IMR-90 (cell line): ENCODE measurements at regions not wholly inside any gene's neighbourhood (a gene's known extent, or its start where the extent isn't known, plus 50 kb on each side); places are given as distances from the start of the nearest gene placed in this dataset.

Experiments
- ATAC-seq: fragments of 200-7000 bp; cut with Tn5 transposase; 2 replicates; pipeline ENCODE4 v1.9.1; 2020; ENCODE audit warnings: low read depth, mild to moderate bottlenecking, moderate library complexity
- BruUV-seq: library from RNA; stranded (reverse); fragments of 400-500 nt; replicated peaks from 2 replicates; lab custom pipeline; 2021; lab: Mats Ljungman, UMichigan
- CTCF ChIA-PET: fragments of 300-600 bp; formaldehyde crosslinking; extraction: SDS; loops from one replicate; lab custom pipeline; 2021; ENCODE audit warnings: antibody characterized with exemption; lab: Yijun Ruan, JAX
- POLR2A ChIA-PET: fragments of 300-600 bp; sonication (Branson Sonifier 250); formaldehyde crosslinking; loops from one replicate; lab custom pipeline; 2022; ENCODE audit warnings: antibody characterized with exemption; ENCODE audit not compliant: unreplicated experiment; lab: Charles Lee
- DNase-seq: peaks from one replicate; pipeline ENCODE4 v3.0.0; 2013
- H2AFZ ChIP-seq: replicated peaks from 2 replicates; pipeline ENCODE3; 2013; ENCODE audit warnings: low read length, mild to moderate bottlenecking; ENCODE audit not compliant: poor library complexity
- H2AK5ac ChIP-seq: 2 replicates; pipeline ENCODE4 v1.6.1; 2013; ENCODE audit warnings: low read depth, low read length, inconsistent platforms
- H2AK9ac ChIP-seq: replicated peaks from 2 replicates; pipeline ENCODE3; 2013; ENCODE audit warnings: mild to moderate bottlenecking, low read depth, low read length, moderate library complexity; ENCODE audit not compliant: poor library complexity
- H2BK120ac ChIP-seq: 2 replicates; pipeline ENCODE4 v1.6.1; 2013; ENCODE audit warnings: low read depth, low read length, inconsistent platforms
- H2BK15ac ChIP-seq: 3 replicates; pipeline ENCODE4 v1.6.1; 2013; ENCODE audit warnings: low read depth, low read length, inconsistent platforms
- H2BK20ac ChIP-seq: 2 replicates; pipeline ENCODE4 v1.6.1; 2013; ENCODE audit warnings: low read depth, mild to moderate bottlenecking, inconsistent platforms, low read length, moderate library complexity
- H2BK5ac ChIP-seq: 2 replicates; pipeline ENCODE4 v1.6.1; 2013; ENCODE audit warnings: mild to moderate bottlenecking, low read depth, low read length, inconsistent platforms; ENCODE audit not compliant: poor library complexity, severe bottlenecking
- H3K14ac ChIP-seq: replicated peaks from 2 replicates; pipeline ENCODE4 v1.6.1; 2013; ENCODE audit warnings: low read depth, low read length, inconsistent platforms
- H3K18ac ChIP-seq: 2 replicates; pipeline ENCODE4 v1.6.1; 2013; ENCODE audit warnings: low read depth, low read length, control low read depth
- H3K23ac ChIP-seq: 2 replicates; pipeline ENCODE4 v1.6.1; 2013; ENCODE audit warnings: low read depth, low read length, inconsistent platforms
- H3K27ac ChIP-seq: 2 replicates; pipeline ENCODE4 v1.5.1; 2013; ENCODE audit warnings: mild to moderate bottlenecking, control low read depth, low read length; ENCODE audit not compliant: insufficient read depth
- H3K27me3 ChIP-seq: 2 replicates; pipeline ENCODE4 v1.6.1; 2013; ENCODE audit warnings: low read length; ENCODE audit not compliant: control insufficient read depth, insufficient read depth
- H3K36me3 ChIP-seq: 2 replicates; pipeline ENCODE4 v1.6.1; 2013; ENCODE audit warnings: low read length, mixed read lengths; ENCODE audit not compliant: control insufficient read depth, insufficient read depth
- H3K4ac ChIP-seq: 2 replicates; pipeline ENCODE4 v1.6.1; 2013; ENCODE audit warnings: low read depth, low read length, inconsistent platforms
- H3K4me1 ChIP-seq: 2 replicates; pipeline ENCODE4 v1.6.1; 2013; ENCODE audit warnings: low read length, mixed read lengths; ENCODE audit not compliant: control insufficient read depth, insufficient read depth
- H3K4me2 ChIP-seq: 2 replicates; pipeline ENCODE4 v1.6.1; 2013; ENCODE audit warnings: low read depth, mild to moderate bottlenecking, control low read depth, low read length, moderate library complexity
- H3K4me3 ChIP-seq: 2 replicates; pipeline ENCODE4 v1.5.1; 2013; ENCODE audit warnings: low read depth, mild to moderate bottlenecking, control low read depth, low read length, moderate library complexity; ENCODE audit not compliant: insufficient read depth
- H3K56ac ChIP-seq: 2 replicates; pipeline ENCODE4 v1.6.1; 2013; ENCODE audit warnings: low read length, inconsistent platforms; ENCODE audit not compliant: insufficient read depth; ENCODE audit errors: extremely low read depth
- H3K79me1 ChIP-seq, 2 experiments: 2 replicates each; pipeline ENCODE4 v1.6.1; 2013; ENCODE audit warnings: low read length in 2 of 2, inconsistent platforms in 1 of 2, low read depth in 1 of 2
- H3K9ac ChIP-seq: 2 replicates; pipeline ENCODE4 v1.6.1; 2013; ENCODE audit warnings: low read depth, low read length, control low read depth
- H3K9me1 ChIP-seq: 2 replicates; pipeline ENCODE4 v1.6.1; 2013; ENCODE audit warnings: low read length, inconsistent platforms; ENCODE audit not compliant: insufficient read depth
- H3K9me3 ChIP-seq: 2 replicates; pipeline ENCODE4 v1.6.1; 2013; ENCODE audit warnings: low read length; ENCODE audit not compliant: control insufficient read depth, insufficient read depth
- H4K20me1 ChIP-seq: 2 replicates; pipeline ENCODE4 v1.6.1; 2013; ENCODE audit warnings: low read length, inconsistent platforms; ENCODE audit not compliant: insufficient read depth
- H4K5ac ChIP-seq: 2 replicates; pipeline ENCODE4 v1.6.1; 2013; ENCODE audit warnings: mild to moderate bottlenecking, low read depth, low read length, control low read depth
- H4K8ac ChIP-seq, 2 experiments: 2 replicates each; pipeline ENCODE4 v1.6.1; 2013; ENCODE audit warnings: low read depth in 2 of 2, low read length in 2 of 2, control low read depth in 1 of 2, inconsistent platforms in 1 of 2
- H4K91ac ChIP-seq: 2 replicates; pipeline ENCODE4 v1.6.1; 2013; ENCODE audit warnings: low read depth, low read length, inconsistent platforms; ENCODE audit not compliant: insufficient read depth
- BHLHE40 ChIP-seq: fragments of 150-350 bp; IDR thresholded peaks from 2 replicates; pipeline ENCODE4 v1.6.1; 2016; ENCODE audit warnings: mild to moderate bottlenecking, low read depth, low read length
- CEBPB ChIP-seq: IDR thresholded peaks from 2 replicates; pipeline ENCODE4 v1.6.1; 2012; ENCODE audit warnings: low read depth, low read length, improper control_type of control experiment
- CHD1 ChIP-seq: IDR thresholded peaks from 2 replicates; pipeline ENCODE4 v1.6.1; 2012; ENCODE audit warnings: low read depth, low read length, improper control_type of control experiment
- CTCF ChIP-seq: conservative IDR thresholded peaks from 2 replicates; pipeline ENCODE4 v1.5.1; 2012; ENCODE audit warnings: mild to moderate bottlenecking, low read depth, low read length, improper control_type of control experiment
- FOS ChIP-seq: fragments of 150-350 bp; IDR thresholded peaks from 2 replicates; pipeline ENCODE4 v1.6.1; 2016; ENCODE audit warnings: low read depth, low read length
- MAFK ChIP-seq: IDR thresholded peaks from 2 replicates; pipeline ENCODE4 v1.6.1; 2012; ENCODE audit warnings: low read depth, low read length, improper control_type of control experiment
- MAZ ChIP-seq: IDR thresholded peaks from 2 replicates; pipeline ENCODE4 v1.6.1; 2012; ENCODE audit warnings: low read depth, mild to moderate bottlenecking, low read length, improper control_type of control experiment, moderate library complexity, borderline replicate concordance
- MXI1 ChIP-seq: IDR thresholded peaks from 2 replicates; pipeline ENCODE4 v1.6.1; 2012; ENCODE audit warnings: low read depth, mild to moderate bottlenecking, low read length, moderate library complexity, borderline replicate concordance
- NFE2L2 ChIP-seq: fragments of 150-350 bp; IDR thresholded peaks from 2 replicates; pipeline ENCODE4 v1.6.1; 2016; ENCODE audit warnings: low read depth, mild to moderate bottlenecking, low read length
- POLR2A ChIP-seq: IDR thresholded peaks from 2 replicates; pipeline ENCODE4 v1.6.1; 2012; ENCODE audit warnings: mild to moderate bottlenecking, low read depth, low read length
- RAD21 ChIP-seq: IDR thresholded peaks from 2 replicates; pipeline ENCODE4 v1.6.1; 2012; ENCODE audit warnings: low read length, improper control_type of control experiment
- RCOR1 ChIP-seq: IDR thresholded peaks from 2 replicates; pipeline ENCODE4 v1.6.1; 2012; ENCODE audit warnings: mild to moderate bottlenecking, low read length, improper control_type of control experiment; ENCODE audit not compliant: insufficient replicate concordance
- RFX5 ChIP-seq: IDR thresholded peaks from 2 replicates; pipeline ENCODE4 v1.8.0; 2012; ENCODE audit warnings: low read depth, mild to moderate bottlenecking, low read length, moderate library complexity
- SMC3 ChIP-seq: fragments of 150-350 bp; IDR thresholded peaks from 2 replicates; pipeline ENCODE4 v1.6.1; 2016; ENCODE audit warnings: low read depth, mild to moderate bottlenecking, antibody characterized with exemption, low read length, moderate library complexity
- WGBS, 2 experiments: methylation state at CpG; one replicate each; pipeline versions ENCODE4 v1.1.5 to v1.1.7; 2013; ENCODE audit warnings: missing lambda C conversion rate in 2 of 2; ENCODE audit not compliant: insufficient read length in 1 of 2; ENCODE audit errors: extremely low coverage in 2 of 2; 5-methylcytosine and 5-hydroxymethylcytosine counted together
- dilution Hi-C: fragments of 300-500 bp; cut with HindIII; formaldehyde crosslinking; loops from one replicate; pipeline ENCODE4 v1.14.3; 2018; ENCODE audit warnings: low sequenced_read_pairs; ENCODE audit not compliant: unreplicated experiment
- in situ Hi-C: fragments of 300-500 bp; cut with MboI; formaldehyde crosslinking; loops from 3 replicates; pipeline ENCODE4 v1.14.3; 2019; ENCODE audit warnings: low sequenced_read_pairs, inconsistent platforms, mixed read lengths
- intact Hi-C: fragments of 100-400 bp; cut with micrococcal nuclease; formaldehyde crosslinking; loops from 2 replicates; pipeline ENCODE4 v1.10.0; 2022
- TF ChIP-seq, protein P1 (sequence below): fragments of 150-350 bp; IDR thresholded peaks from 2 replicates; pipeline ENCODE4 v1.6.1; 2016; ENCODE audit warnings: low read depth, mild to moderate bottlenecking, low read length, moderate library complexity, borderline replicate concordance

DNA sequence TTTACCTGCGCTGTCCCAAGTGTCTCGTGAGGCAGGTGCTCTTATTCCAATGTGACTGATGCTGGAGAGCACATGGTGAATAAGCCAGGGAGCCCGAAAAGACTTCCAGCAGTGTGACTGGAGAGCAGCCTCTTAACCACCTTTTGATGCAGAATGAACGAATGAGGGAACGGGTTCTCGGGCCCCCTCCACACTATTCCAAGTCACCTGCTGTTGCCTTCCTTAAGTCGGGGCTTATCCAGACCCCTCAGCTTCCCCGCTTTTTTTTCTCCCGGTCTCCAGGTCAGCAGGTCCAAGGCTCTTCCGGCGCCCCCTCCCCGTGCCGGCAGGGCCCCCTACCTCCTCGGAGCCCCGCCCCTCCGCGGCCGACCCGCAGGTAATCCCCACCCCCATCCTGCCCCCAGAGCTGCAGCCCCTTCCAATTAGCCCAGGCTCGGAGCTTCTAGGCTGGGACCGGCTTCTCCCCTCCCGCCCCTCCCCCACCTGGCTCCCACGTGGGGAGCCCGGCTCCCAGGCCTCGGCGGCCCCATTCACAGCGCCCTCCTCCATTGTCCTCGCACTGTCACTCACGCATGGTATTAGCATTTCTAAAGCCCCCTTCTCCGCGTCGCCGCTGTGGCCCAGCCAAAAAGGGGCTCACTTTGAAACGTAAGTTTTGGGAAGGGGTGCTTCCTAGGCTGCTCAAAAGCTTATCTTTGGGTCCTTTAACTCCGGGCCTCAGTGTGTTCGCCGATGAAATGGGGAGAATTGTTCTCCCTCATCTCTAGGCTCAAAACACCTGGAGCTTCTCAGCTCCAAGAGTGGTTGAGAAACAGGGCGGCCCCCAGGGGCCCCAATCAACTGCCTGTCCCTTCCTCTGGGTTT, 56.2 kb upstream of the PJA1 start:
- H3K23ac ChIP-seq, result no peak overlapping the region
- H2BK15ac ChIP-seq, result no peak overlapping the region
- no peak overlapping the region for H2AK5ac ChIP-seq
- H3K4me2 ChIP-seq, result no peak overlapping the region
- H3K9me1 ChIP-seq, result no peaks in the 10 kb centered on the region
- ChIA-PET POLR2A (no interaction called here), CTCF (interaction anchor here (1.1 to 1.8 kb wide), 3 partner anchors 62 to 399 kb away, joined by 3 to 19 read pairs (median 5); partner anchors contain the start of gene EFNB1)
- H3K4me1 ChIP-seq, result peaks cover 2% of the 10 kb centered on the region; the same call in 1 of the 2 replicates
- no peak overlapping the region for H3K56ac ChIP-seq
- no peaks in the 10 kb centered on the region for H3K79me1 ChIP-seq
- H2BK5ac ChIP-seq, result no peak overlapping the region
- intact Hi-C loops, result loop anchor here (1.0 to 10.0 kb wide), 6 partner anchors 65 to 394 kb away; no protein-coding TSS in a partner anchor
- H3K9ac ChIP-seq, result no peak overlapping the region; the same call in 1 of the 2 replicates
- no peak overlapping the region for H3K18ac ChIP-seq
- no peak overlapping the region for H4K5ac ChIP-seq
- H3K27me3 ChIP-seq, result peaks cover 27% of the 10 kb centered on the region
- no peak overlapping the region for H3K4me3 ChIP-seq
- no peak overlapping the region for H3K27ac ChIP-seq
- H3K36me3 ChIP-seq, result no peaks in the 10 kb centered on the region
- DNase-seq, result no peak
- no peaks in the 10 kb centered on the region for H3K9me3 ChIP-seq
- dilution Hi-C loops, result no loop called here
- H2BK20ac ChIP-seq, result no peak overlapping the region
- no peak overlapping the region for H3K14ac ChIP-seq
- H4K8ac ChIP-seq, result no peak overlapping the region
- no peak for ATAC-seq
- no peak overlapping the region for H2AK9ac ChIP-seq
- no peak overlapping the region for H4K91ac ChIP-seq
- WGBS, 2 experiments, result 65% methylated on average over 5 of the region's 38 CpGs; no CpG with 5 or more reads in 1 of the 2 experiments
- in situ Hi-C loops, result no loop called here
- H3K4ac ChIP-seq, result no peak overlapping the region
- peak overlapping the region; percentile 9 for H2AFZ ChIP-seq
- BruUV-seq, result no TSS peak
- H4K20me1 ChIP-seq, result no peaks in the 10 kb centered on the region
- H2BK120ac ChIP-seq, result no peak overlapping the region
- TF ChIP-seq SMC3 (no peak), CHD1 (no peak), RAD21 (no peak), CEBPB (no peak), MAZ (no peak), CTCF (no peak), RFX5 (no peak), FOS (no peak), RCOR1 (no peak), BHLHE40 (no peak), MAFK (no peak), POLR2A (no peak), NFE2L2 (no peak), MXI1 (no peak)
- TF ChIP-seq, protein P1, sequence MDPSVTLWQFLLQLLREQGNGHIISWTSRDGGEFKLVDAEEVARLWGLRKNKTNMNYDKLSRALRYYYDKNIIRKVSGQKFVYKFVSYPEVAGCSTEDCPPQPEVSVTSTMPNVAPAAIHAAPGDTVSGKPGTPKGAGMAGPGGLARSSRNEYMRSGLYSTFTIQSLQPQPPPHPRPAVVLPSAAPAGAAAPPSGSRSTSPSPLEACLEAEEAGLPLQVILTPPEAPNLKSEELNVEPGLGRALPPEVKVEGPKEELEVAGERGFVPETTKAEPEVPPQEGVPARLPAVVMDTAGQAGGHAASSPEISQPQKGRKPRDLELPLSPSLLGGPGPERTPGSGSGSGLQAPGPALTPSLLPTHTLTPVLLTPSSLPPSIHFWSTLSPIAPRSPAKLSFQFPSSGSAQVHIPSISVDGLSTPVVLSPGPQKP, result no peak
